ENCODE measurements at regions not wholly inside any gene's neighbourhood (a gene's known extent, or its start where the extent isn't known, plus 50 kb on each side); places are given as distances from the start of the nearest gene placed in this dataset.

GRCh38 chr12:65613692-65614091, 210.6 kb upstream of the HMGA2 start:
- TF ChIP-seq CTCF (IDR thresholded peaks at IDR 0.05) (no peak), ZFX (IDR thresholded peaks at IDR 0.05; ENCODE audit: borderline replicate concordance) (no peak)

Measured in 22Rv1 (cell line).